Activated CD8-positive, alpha-beta T cell treated with anti-CD3 and anti-CD28 coated beads for 36 hours (primary cell): ENCODE measurements at regions not wholly inside any gene's neighbourhood (a gene's known extent, or its start where the extent isn't known, plus 50 kb on each side); places are given as distances from the start of the nearest gene placed in this dataset.
"Not testable (repeated sequence)": the region's sequence is repeated elsewhere in the genome, so short reads cannot be mapped to it uniquely, and the experiment has no call there.

Experiments
- ATAC-seq: fragments of 200-7000 bp; cut with Tn5 transposase; one replicate; pipeline ENCODE4 v1.10.0; 2021; ENCODE audit warnings: mild to moderate bottlenecking, moderate library complexity
- CTCF ChIA-PET: fragments of 350-600 bp; sonication (Branson Sonifier 250); formaldehyde crosslinking; loops from one replicate; lab custom pipeline; 2021; ENCODE audit warnings: antibody characterized with exemption; lab: Charles Lee
- POLR2A ChIA-PET: fragments of 350-600 bp; sonication (Branson Sonifier 250); formaldehyde crosslinking; loops from one replicate; lab custom pipeline; 2021; ENCODE audit warnings: antibody characterized with exemption; lab: Charles Lee
- DNase-seq: peaks from one replicate; pipeline ENCODE4 v3.0.0-alpha.2; 2020
- H3K27ac Mint-ChIP-seq: one replicate; pipeline ENCODE4 v1.8.0; 2021; ENCODE audit warnings: mild to moderate bottlenecking, mixed read lengths
- H3K27me3 Mint-ChIP-seq: one replicate; pipeline ENCODE4 v1.8.0; 2021; ENCODE audit warnings: mixed read lengths
- H3K36me3 Mint-ChIP-seq: one replicate; pipeline ENCODE4 v1.8.0; 2021; ENCODE audit warnings: low read depth, mixed read lengths
- H3K4me1 Mint-ChIP-seq: one replicate; pipeline ENCODE4 v1.8.0; 2021; ENCODE audit warnings: low read depth, mixed read lengths
- H3K4me3 Mint-ChIP-seq: one replicate; pipeline ENCODE4 v1.8.0; 2021; ENCODE audit warnings: mild to moderate bottlenecking, moderate library complexity, mixed read lengths
- H3K9me3 Mint-ChIP-seq: one replicate; pipeline ENCODE4 v1.8.0; 2021; ENCODE audit warnings: mixed read lengths
- CTCF ChIP-seq: fragments of 200-600 bp; IDR thresholded peaks from one replicate; pipeline ENCODE4 v1.8.0; 2022; ENCODE audit warnings: antibody characterized with exemption, mild to moderate bottlenecking
- intact Hi-C: fragments of 100-400 bp; cut with micrococcal nuclease; formaldehyde crosslinking; loops from one replicate; pipeline ENCODE4 v1.10.0; 2022

GRCh38 chr12:5328669-5329517 is 103.0 kb upstream of the NTF3 start:
- DNase-seq (no peak), ATAC-seq (no peak)
- ChIA-PET CTCF (no interaction called here), POLR2A (interaction anchor here (0.6 kb wide), 1 partner anchor 1863 kb away, joined by 3 read pairs; no protein-coding TSS in a partner anchor)
- intact Hi-C loops: no loop called here
- TF ChIP-seq CTCF: no peak
- Mint-ChIP-seq H3K27ac (no peak overlapping the region), H3K4me3 (no peak overlapping the region), H3K9me3 (no peaks in the 10 kb centered on the region), H3K27me3 (peaks cover 3% of the 10 kb centered on the region), H3K36me3 (no peaks in the 10 kb centered on the region), H3K4me1 (no peaks in the 10 kb centered on the region)

GRCh38 chr12:5332551-5332950 is 99.4 kb upstream of the NTF3 start:
- H3K36me3 Mint-ChIP-seq: no peaks in the 10 kb centered on the region
- H3K27ac Mint-ChIP-seq: no peak overlapping the region
- intact Hi-C loops: no loop called here
- peaks cover 5% of the 10 kb centered on the region for H3K27me3 Mint-ChIP-seq
- H3K9me3 Mint-ChIP-seq: no peaks in the 10 kb centered on the region
- DNase-seq (no peak), ATAC-seq (no peak)
- no peak for TF ChIP-seq CTCF
- ChIA-PET CTCF (no interaction called here), POLR2A (no interaction called here)
- H3K4me3 Mint-ChIP-seq: no peak overlapping the region
- H3K4me1 Mint-ChIP-seq: no peaks in the 10 kb centered on the region

GRCh38 chr12:5333096-5333495 is 98.8 kb upstream of the NTF3 start:
- CTCF ChIA-PET: no interaction called here
- H3K27ac Mint-ChIP-seq: no peak overlapping the region
- intact Hi-C loops: no loop called here
- ATAC-seq (no peak), DNase-seq (no peak)
- TF ChIP-seq CTCF: no peak
- no peaks in the 10 kb centered on the region for H3K36me3 Mint-ChIP-seq
- no peaks in the 10 kb centered on the region for H3K9me3 Mint-ChIP-seq
- peaks cover 5% of the 10 kb centered on the region for H3K27me3 Mint-ChIP-seq
- POLR2A ChIA-PET: no interaction called here
- H3K4me3 Mint-ChIP-seq: no peak overlapping the region
- H3K4me1 Mint-ChIP-seq: no peaks in the 10 kb centered on the region

- CTCF ChIA-PET: no interaction called here
- ATAC-seq (no peak), DNase-seq (no peak)
- TF ChIP-seq CTCF: no peak
- Mint-ChIP-seq H3K27ac (no peak overlapping the region), H3K4me3 (no peak overlapping the region), H3K9me3 (no peaks in the 10 kb centered on the region), H3K4me1 (no peaks in the 10 kb centered on the region), H3K36me3 (no peaks in the 10 kb centered on the region), H3K27me3 (peaks cover 6% of the 10 kb centered on the region)
- intact Hi-C loops: no loop called here
- POLR2A ChIA-PET: no interaction called here
These were observed 96.8 kb upstream of the NTF3 start for GRCh38 chr12:5335069-5335468.

GRCh38 chr12:5341086-5341485 is 90.8 kb upstream of the NTF3 start:
- H3K4me3 Mint-ChIP-seq, ATAC-seq, H3K4me1 Mint-ChIP-seq, DNase-seq, intact Hi-C loops, H3K27me3 Mint-ChIP-seq, POLR2A ChIA-PET, CTCF ChIA-PET, H3K27ac Mint-ChIP-seq, H3K36me3 Mint-ChIP-seq, H3K9me3 Mint-ChIP-seq: not testable (repeated sequence)
